ENCODE measurements at regions not wholly inside any gene's neighbourhood (a gene's known extent, or its start where the extent isn't known, plus 50 kb on each side); places are given as distances from the start of the nearest gene placed in this dataset.

DNA sequence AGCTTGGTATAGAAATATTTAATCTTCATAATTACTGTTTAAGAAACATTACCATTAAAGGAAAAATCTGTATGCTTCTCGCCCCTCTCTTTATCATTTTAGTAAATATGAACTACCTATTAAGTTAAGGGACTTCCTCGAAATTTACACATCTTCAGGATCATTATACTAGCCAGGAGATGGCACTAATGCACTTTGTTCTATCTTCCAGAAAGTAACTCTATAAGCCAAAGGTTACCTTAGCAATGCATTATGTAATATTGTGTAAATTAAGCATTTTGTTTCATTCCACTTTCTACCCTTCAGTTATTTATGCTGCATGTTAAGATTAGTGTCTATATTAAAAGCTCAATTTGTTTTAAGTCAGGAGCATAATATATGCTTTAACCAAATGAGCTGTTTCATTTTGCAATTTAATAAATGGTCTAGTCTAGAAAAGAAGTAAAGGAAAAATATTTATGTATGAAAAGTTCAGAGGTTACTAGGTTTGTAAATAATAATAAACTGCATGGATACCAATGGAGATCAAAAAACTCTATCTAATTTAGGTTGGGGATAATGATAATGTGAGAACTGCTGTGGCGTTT lies 128.5 kb downstream of the ANKRD7 start:
- Histone ChIP-seq H3K36me3 (ENCODE audit: insufficient read depth, low read length) (no peaks in the 10 kb centered on the region), H3K4me1 (ENCODE audit: low read length) (no peaks in the 10 kb centered on the region), H3K9me2 (replicated peaks; ENCODE audit: insufficient read depth, low read length) (no peaks in the 10 kb centered on the region), H3K4me3 (ENCODE audit: low read length) (no peak overlapping the region), H2AFZ (ENCODE audit: low read length) (no peak overlapping the region), H3K9me3 (ENCODE audit: low read length) (peaks cover 5% of the 10 kb centered on the region), H3K27ac (ENCODE audit: low read length) (no peak overlapping the region), H3K27me3 (ENCODE audit: low read length) (no peaks in the 10 kb centered on the region), H3K4me2 (ENCODE audit: low read depth, low read length, poor library complexity, severe bottlenecking) (no peak overlapping the region), H4K20me1 (ENCODE audit: insufficient read depth, low read depth, low read length) (no peaks in the 10 kb centered on the region), H3K79me2 (ENCODE audit: low read length) (no peaks in the 10 kb centered on the region), H3K9ac (ENCODE audit: low read length) (no peak overlapping the region)
- DNase-seq, result peak; percentile 68

GRCh38 chr7:118366363-118366762 lies 141.9 kb downstream of the ANKRD7 start:
- Histone ChIP-seq H3K4me3 (ENCODE audit: low read length) (no peak overlapping the region), H3K4me2 (ENCODE audit: low read depth, low read length, poor library complexity, severe bottlenecking) (no peak overlapping the region), H3K9me2 (replicated peaks; ENCODE audit: insufficient read depth, low read length) (no peaks in the 10 kb centered on the region), H3K27ac (ENCODE audit: low read length) (no peak overlapping the region), H3K27me3 (ENCODE audit: low read length) (no peaks in the 10 kb centered on the region), H3K9ac (ENCODE audit: low read length) (no peak overlapping the region), H3K9me3 (ENCODE audit: low read length) (peaks cover 11% of the 10 kb centered on the region; the same call in 1 of the 2 replicates), H3K4me1 (ENCODE audit: low read length) (no peaks in the 10 kb centered on the region), H3K36me3 (ENCODE audit: insufficient read depth, low read length) (no peaks in the 10 kb centered on the region), H4K20me1 (ENCODE audit: insufficient read depth, low read depth, low read length) (no peaks in the 10 kb centered on the region), H3K79me2 (ENCODE audit: low read length) (no peaks in the 10 kb centered on the region), H2AFZ (ENCODE audit: low read length) (no peak overlapping the region)
- DNase-seq, result no peak

- Histone ChIP-seq H3K4me2 (ENCODE audit: low read depth, low read length, poor library complexity, severe bottlenecking) (no peak overlapping the region), H3K27ac (ENCODE audit: low read length) (no peak overlapping the region), H4K20me1 (ENCODE audit: insufficient read depth, low read depth, low read length) (no peaks in the 10 kb centered on the region), H3K9me2 (replicated peaks; ENCODE audit: insufficient read depth, low read length) (no peaks in the 10 kb centered on the region), H3K79me2 (ENCODE audit: low read length) (no peaks in the 10 kb centered on the region), H3K36me3 (ENCODE audit: insufficient read depth, low read length) (no peaks in the 10 kb centered on the region), H3K4me3 (ENCODE audit: low read length) (no peak overlapping the region), H3K4me1 (ENCODE audit: low read length) (no peaks in the 10 kb centered on the region), H3K9me3 (ENCODE audit: low read length) (peaks cover 11% of the 10 kb centered on the region; the same call in 1 of the 2 replicates), H3K27me3 (ENCODE audit: low read length) (no peaks in the 10 kb centered on the region), H3K9ac (ENCODE audit: low read length) (no peak overlapping the region), H2AFZ (ENCODE audit: low read length) (no peak overlapping the region)
- DNase-seq, result no peak
Observed at GRCh38 chr7:118368958-118369357, 144.5 kb downstream of the ANKRD7 start.

- Histone ChIP-seq H4K20me1 (ENCODE audit: insufficient read depth, low read depth, low read length) (no peaks in the 10 kb centered on the region), H3K36me3 (ENCODE audit: insufficient read depth, low read length) (no peaks in the 10 kb centered on the region), H3K4me2 (ENCODE audit: low read depth, low read length, poor library complexity, severe bottlenecking) (no peak overlapping the region), H3K27me3 (ENCODE audit: low read length) (no peaks in the 10 kb centered on the region), H3K9me3 (ENCODE audit: low read length) (peaks cover 11% of the 10 kb centered on the region; the same call in 1 of the 2 replicates), H3K9ac (ENCODE audit: low read length) (no peak overlapping the region), H3K27ac (ENCODE audit: low read length) (no peak overlapping the region), H2AFZ (ENCODE audit: low read length) (no peak overlapping the region), H3K4me3 (ENCODE audit: low read length) (no peak overlapping the region), H3K79me2 (ENCODE audit: low read length) (no peaks in the 10 kb centered on the region), H3K4me1 (ENCODE audit: low read length) (no peaks in the 10 kb centered on the region), H3K9me2 (replicated peaks; ENCODE audit: insufficient read depth, low read length) (no peaks in the 10 kb centered on the region)
- DNase-seq, result no peak
Observed at GRCh38 chr7:118369987-118370386, 145.5 kb downstream of the ANKRD7 start.

- Histone ChIP-seq H3K27me3 (ENCODE audit: low read length) (no peaks in the 10 kb centered on the region), H3K4me2 (ENCODE audit: low read depth, low read length, poor library complexity, severe bottlenecking) (no peak overlapping the region), H3K79me2 (ENCODE audit: low read length) (no peaks in the 10 kb centered on the region), H3K9me3 (ENCODE audit: low read length) (peaks cover 8% of the 10 kb centered on the region; the same call in 1 of the 2 replicates), H4K20me1 (ENCODE audit: insufficient read depth, low read depth, low read length) (no peaks in the 10 kb centered on the region), H3K4me1 (ENCODE audit: low read length) (no peaks in the 10 kb centered on the region), H3K9ac (ENCODE audit: low read length) (no peak overlapping the region), H3K36me3 (ENCODE audit: insufficient read depth, low read length) (no peaks in the 10 kb centered on the region), H3K27ac (ENCODE audit: low read length) (no peak overlapping the region), H3K9me2 (replicated peaks; ENCODE audit: insufficient read depth, low read length) (no peaks in the 10 kb centered on the region), H2AFZ (ENCODE audit: low read length) (no peak overlapping the region), H3K4me3 (ENCODE audit: low read length) (no peak overlapping the region)
- no peak for DNase-seq
Observed at GRCh38 chr7:118372530-118372929, 148.0 kb downstream of the ANKRD7 start.

GRCh38 chr7:118389629-118390028 lies 165.1 kb downstream of the ANKRD7 start:
- no peaks in the 10 kb centered on the region for H3K4me1 ChIP-seq (ENCODE audit: low read length)
- peaks cover 8% of the 10 kb centered on the region for H3K9me3 ChIP-seq (ENCODE audit: low read length)
- no peak overlapping the region for H2AFZ ChIP-seq (ENCODE audit: low read length)
- no peaks in the 10 kb centered on the region for H3K9me2 ChIP-seq (replicated peaks; ENCODE audit: insufficient read depth, low read length)
- H3K4me2 ChIP-seq (ENCODE audit: low read depth, low read length, poor library complexity, severe bottlenecking), result no peak overlapping the region
- H3K79me2 ChIP-seq (ENCODE audit: low read length), result no peaks in the 10 kb centered on the region
- no peaks in the 10 kb centered on the region for H3K27me3 ChIP-seq (ENCODE audit: low read length)
- H3K36me3 ChIP-seq (ENCODE audit: insufficient read depth, low read length), result no peaks in the 10 kb centered on the region
- H3K27ac ChIP-seq (ENCODE audit: low read length), result no peak overlapping the region
- DNase-seq, result no peak
- H3K4me3 ChIP-seq (ENCODE audit: low read length), result no peak overlapping the region
- no peak overlapping the region for H3K9ac ChIP-seq (ENCODE audit: low read length)
- no peaks in the 10 kb centered on the region for H4K20me1 ChIP-seq (ENCODE audit: insufficient read depth, low read depth, low read length)

GRCh38 chr7:118404211-118404610 lies 179.7 kb downstream of the ANKRD7 start:
- H3K36me3 ChIP-seq (ENCODE audit: insufficient read depth, low read length), result no peaks in the 10 kb centered on the region

GRCh38 chr7:118418433-118418832 lies 193.9 kb downstream of the ANKRD7 start:
- Histone ChIP-seq H3K36me3 (ENCODE audit: insufficient read depth, low read length) (no peaks in the 10 kb centered on the region), H3K79me2 (ENCODE audit: low read length) (no peaks in the 10 kb centered on the region), H3K4me2 (ENCODE audit: low read depth, low read length, poor library complexity, severe bottlenecking) (no peak overlapping the region), H3K4me3 (ENCODE audit: low read length) (no peak overlapping the region), H3K9me2 (replicated peaks; ENCODE audit: insufficient read depth, low read length) (no peaks in the 10 kb centered on the region), H3K27me3 (ENCODE audit: low read length) (no peaks in the 10 kb centered on the region), H3K9me3 (ENCODE audit: low read length) (peaks cover 26% of the 10 kb centered on the region; the same call in 1 of the 2 replicates), H3K4me1 (ENCODE audit: low read length) (no peaks in the 10 kb centered on the region), H4K20me1 (ENCODE audit: insufficient read depth, low read depth, low read length) (no peaks in the 10 kb centered on the region), H2AFZ (ENCODE audit: low read length) (no peak overlapping the region), H3K27ac (ENCODE audit: low read length) (no peak overlapping the region), H3K9ac (ENCODE audit: low read length) (no peak overlapping the region)
- no peak for DNase-seq

More at GRCh38 chr7:118404211-118404610, 179.7 kb downstream of the ANKRD7 start:
- DNase-seq, result no peak
- Histone ChIP-seq H3K27me3 (ENCODE audit: low read length) (no peaks in the 10 kb centered on the region), H3K4me1 (ENCODE audit: low read length) (no peaks in the 10 kb centered on the region), H3K4me2 (ENCODE audit: low read depth, low read length, poor library complexity, severe bottlenecking) (no peak overlapping the region), H2AFZ (ENCODE audit: low read length) (no peak overlapping the region), H3K9ac (ENCODE audit: low read length) (no peak overlapping the region), H3K4me3 (ENCODE audit: low read length) (no peak overlapping the region), H4K20me1 (ENCODE audit: insufficient read depth, low read depth, low read length) (no peaks in the 10 kb centered on the region), H3K9me3 (ENCODE audit: low read length) (peaks cover 9% of the 10 kb centered on the region), H3K79me2 (ENCODE audit: low read length) (no peaks in the 10 kb centered on the region), H3K9me2 (replicated peaks; ENCODE audit: insufficient read depth, low read length) (no peaks in the 10 kb centered on the region), H3K27ac (ENCODE audit: low read length) (no peak overlapping the region)
